Renal cortex interstitium (tissue), 11 donors: ENCODE measurements at regions not wholly inside any gene's neighbourhood (a gene's known extent, or its start where the extent isn't known, plus 50 kb on each side); places are given as distances from the start of the nearest gene placed in this dataset.

Experiments
- DNase-seq, 11 donors: peaks; one replicate each; pipeline ENCODE4 v3.0.0-alpha.2; 2013; ENCODE audit warnings: low read depth in 9 of 11, low spot score in 4 of 11; ENCODE audit errors: extremely low read depth in 1 of 11

DNA sequence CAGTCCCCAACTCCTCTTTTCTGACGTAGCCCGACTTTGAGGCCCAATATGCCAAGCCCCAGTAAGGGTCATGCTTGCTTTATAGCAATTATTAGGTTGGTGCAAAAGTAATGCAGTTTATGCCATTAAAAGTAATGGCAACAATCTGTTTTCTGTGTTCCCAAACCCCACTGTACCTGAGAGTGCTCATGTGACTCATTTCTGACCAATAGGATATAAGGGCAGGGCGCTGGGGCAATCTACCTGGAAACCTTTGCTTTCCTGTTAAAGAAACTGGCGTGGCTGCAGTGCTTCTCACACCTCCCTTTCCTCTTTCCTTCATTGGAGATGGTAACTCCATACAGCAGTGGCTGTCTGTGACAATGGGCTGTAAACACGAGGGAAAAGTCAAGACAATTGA lies 78.9 kb upstream of the MPPED2 start:
- no peak for DNase-seq

DNA sequence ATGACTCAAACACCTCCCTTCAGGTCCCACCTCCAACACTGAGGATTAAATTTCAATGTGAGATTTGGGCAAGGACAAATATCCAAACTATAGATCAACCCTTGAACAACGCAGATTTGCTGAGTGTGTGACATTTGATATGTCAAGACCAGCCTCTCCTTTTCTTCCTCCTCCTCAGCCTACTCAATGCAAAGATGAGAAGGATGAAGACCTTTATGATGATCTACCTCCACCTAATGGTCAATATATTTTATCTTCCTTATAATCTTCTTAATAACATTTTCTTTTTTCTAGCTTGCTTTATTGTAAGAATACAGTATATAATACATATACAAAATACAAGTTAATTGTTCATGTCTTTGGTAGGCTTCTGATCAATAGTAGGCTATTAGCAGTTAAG lies 67.5 kb upstream of the MPPED2 start:
- no peak for DNase-seq

DNA sequence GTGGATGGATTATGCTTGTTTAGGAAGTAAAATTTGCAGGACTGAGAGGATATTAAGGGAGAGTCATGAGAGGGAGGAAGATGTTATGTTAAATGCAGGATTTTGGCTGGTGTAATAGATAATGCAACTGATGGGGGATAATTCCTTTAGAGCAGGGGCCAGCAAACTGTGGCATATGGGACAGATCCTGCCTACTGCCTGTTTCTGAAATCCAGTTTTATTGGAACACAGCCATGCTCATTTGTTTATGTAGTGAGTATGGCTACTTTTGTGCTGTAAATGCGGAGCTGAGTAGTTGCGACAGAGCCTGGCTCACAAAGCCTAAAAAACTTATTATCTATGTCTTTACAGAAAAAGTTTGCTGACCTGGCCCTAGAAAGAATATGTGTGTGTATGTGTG lies 66.6 kb upstream of the MPPED2 start:
- DNase-seq: no peak

DNA sequence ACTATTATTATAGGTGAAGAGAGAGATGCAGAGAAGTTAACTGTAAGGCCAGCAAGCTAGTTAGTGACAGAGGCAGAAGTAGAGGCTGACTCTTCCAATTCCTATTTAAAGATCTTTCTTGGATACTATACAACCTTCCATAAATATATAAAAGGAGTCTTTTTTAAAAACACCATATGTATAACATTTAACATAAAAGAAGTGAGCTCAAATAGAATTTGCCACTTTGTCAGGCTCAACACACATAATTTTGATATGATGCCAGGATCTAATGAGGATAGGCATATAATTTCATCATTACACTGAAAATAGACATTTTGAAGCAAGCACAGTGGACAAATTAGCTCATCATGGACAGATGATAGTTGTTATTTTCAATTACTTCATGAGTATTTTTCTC lies 64.1 kb upstream of the MPPED2 start:
- no peak for DNase-seq
